ENCODE measurements at regions not wholly inside any gene's neighbourhood (a gene's known extent, or its start where the extent isn't known, plus 50 kb on each side); places are given as distances from the start of the nearest gene placed in this dataset.
"Not testable (repeated sequence)": the region's sequence is repeated elsewhere in the genome, so short reads cannot be mapped to it uniquely, and the experiment has no call there.

- no peak for DNase-seq (ENCODE audit: low spot score)
- TF ChIP-seq CTCF (IDR thresholded peaks at IDR 0.05; ENCODE audit: borderline replicate concordance, control extremely low read depth, extremely low read depth, insufficient read depth, missing control alignments) = peak; percentile 56
- in situ Hi-C loops (cut with MboI; ENCODE audit: low sequenced_read_pairs, unreplicated experiment) = no loop called here
Measured at GRCh38 chr5:75885849-75886596, 168.8 kb upstream of the POC5 start.

GRCh38 chr5:75885321-75885720 lies 168.1 kb upstream of the POC5 start:
- no peak for TF ChIP-seq CTCF (IDR thresholded peaks at IDR 0.05; ENCODE audit: borderline replicate concordance, control extremely low read depth, extremely low read depth, insufficient read depth, missing control alignments)
- in situ Hi-C loops (cut with MboI; ENCODE audit: low sequenced_read_pairs, unreplicated experiment) = no loop called here
- DNase-seq (ENCODE audit: low spot score) = no peak

- no peak for TF ChIP-seq CTCF (IDR thresholded peaks at IDR 0.05; ENCODE audit: borderline replicate concordance, control extremely low read depth, extremely low read depth, insufficient read depth, missing control alignments)
- no peak for DNase-seq (ENCODE audit: low spot score)
- in situ Hi-C loops (cut with MboI; ENCODE audit: low sequenced_read_pairs, unreplicated experiment) = no loop called here
Measured at GRCh38 chr5:75869891-75870290, 152.7 kb upstream of the POC5 start.

GRCh38 chr5:75862872-75863271 lies 145.6 kb upstream of the POC5 start:
- in situ Hi-C loops (cut with MboI; ENCODE audit: low sequenced_read_pairs, unreplicated experiment) = no loop called here
- DNase-seq (ENCODE audit: low spot score) = no peak
- no peak for TF ChIP-seq CTCF (IDR thresholded peaks at IDR 0.05; ENCODE audit: borderline replicate concordance, control extremely low read depth, extremely low read depth, insufficient read depth, missing control alignments)

GRCh38 chr5:75859621-75860020 lies 142.4 kb upstream of the POC5 start:
- DNase-seq (ENCODE audit: low spot score); in situ Hi-C loops (cut with MboI; ENCODE audit: low sequenced_read_pairs, unreplicated experiment): not testable (repeated sequence)

GRCh38 chr5:75856056-75856455 lies 138.8 kb upstream of the POC5 start:
- in situ Hi-C loops (cut with MboI; ENCODE audit: low sequenced_read_pairs, unreplicated experiment) = no loop called here
- no peak for TF ChIP-seq CTCF (IDR thresholded peaks at IDR 0.05; ENCODE audit: borderline replicate concordance, control extremely low read depth, extremely low read depth, insufficient read depth, missing control alignments)
- DNase-seq (ENCODE audit: low spot score) = no peak

GRCh38 chr5:75848077-75848476 lies 130.8 kb upstream of the POC5 start:
- no peak for DNase-seq (ENCODE audit: low spot score)
- in situ Hi-C loops (cut with MboI; ENCODE audit: low sequenced_read_pairs, unreplicated experiment) = no loop called here
- no peak for TF ChIP-seq CTCF (IDR thresholded peaks at IDR 0.05; ENCODE audit: borderline replicate concordance, control extremely low read depth, extremely low read depth, insufficient read depth, missing control alignments)
